ENCODE measurements at regions not wholly inside any gene's neighbourhood (a gene's known extent, or its start where the extent isn't known, plus 50 kb on each side); places are given as distances from the start of the nearest gene placed in this dataset.

- no peak for TF ChIP-seq CTCF (conservative IDR thresholded peaks at IDR 0.05; ENCODE audit: low read length)
- TF ChIP-seq EZH2phosphoT487 (IDR thresholded peaks at IDR 0.05; ENCODE audit: borderline replicate concordance) = no peak
Measured at GRCh38 chr13:22489771-22490170, 691.0 kb upstream of the SGCG start.
